ENCODE measurements at regions not wholly inside any gene's neighbourhood (a gene's known extent, or its start where the extent isn't known, plus 50 kb on each side); places are given as distances from the start of the nearest gene placed in this dataset.
"Not testable (repeated sequence)": the region's sequence is repeated elsewhere in the genome, so short reads cannot be mapped to it uniquely, and the experiment has no call there.

GRCh38 chr4:82126512-82127040, 247.2 kb downstream of the HNRNPD start:
- H3K4me1 ChIP-seq: no peaks in the 10 kb centered on the region
- H3K9me3 ChIP-seq: no peaks in the 10 kb centered on the region
- H3K27ac ChIP-seq: no peak overlapping the region
- DNase-seq (ENCODE audit: low spot score): no peak
- no peak overlapping the region for H3K4me3 ChIP-seq
- TF ChIP-seq CTCF (IDR thresholded peaks at IDR 0.05): no peak
- no peaks in the 10 kb centered on the region for H3K36me3 ChIP-seq
- H3K27me3 ChIP-seq: no peaks in the 10 kb centered on the region

- DNase-seq (ENCODE audit: low spot score): no peak
- no peaks in the 10 kb centered on the region for H3K4me1 ChIP-seq
- no peaks in the 10 kb centered on the region for H3K36me3 ChIP-seq
- TF ChIP-seq CTCF (IDR thresholded peaks at IDR 0.05): no peak
- H3K4me3 ChIP-seq: no peak overlapping the region
- H3K9me3 ChIP-seq: no peaks in the 10 kb centered on the region
- H3K27ac ChIP-seq: no peak overlapping the region
- H3K27me3 ChIP-seq: no peaks in the 10 kb centered on the region
Observed at GRCh38 chr4:82125787-82126297, 247.9 kb downstream of the HNRNPD start.

- Histone ChIP-seq H3K9me3 (no peaks in the 10 kb centered on the region), H3K27me3 (no peaks in the 10 kb centered on the region), H3K27ac (no peak overlapping the region), H3K36me3 (no peaks in the 10 kb centered on the region), H3K4me3 (no peak overlapping the region), H3K4me1 (no peaks in the 10 kb centered on the region)
- no peak for DNase-seq (ENCODE audit: low spot score)
- no peak for TF ChIP-seq CTCF (IDR thresholded peaks at IDR 0.05)
Observed at GRCh38 chr4:82124932-82125786, 248.6 kb downstream of the HNRNPD start.

GRCh38 chr4:82124365-82124764, 249.4 kb downstream of the HNRNPD start:
- TF ChIP-seq CTCF (IDR thresholded peaks at IDR 0.05): no peak
- no peaks in the 10 kb centered on the region for H3K36me3 ChIP-seq
- H3K4me1 ChIP-seq: no peaks in the 10 kb centered on the region
- H3K27ac ChIP-seq: no peak overlapping the region
- no peaks in the 10 kb centered on the region for H3K27me3 ChIP-seq
- DNase-seq (ENCODE audit: low spot score): no peak
- no peaks in the 10 kb centered on the region for H3K9me3 ChIP-seq
- H3K4me3 ChIP-seq: no peak overlapping the region

GRCh38 chr4:82123934-82124333, 249.9 kb downstream of the HNRNPD start:
- no peak for DNase-seq (ENCODE audit: low spot score)
- no peak for TF ChIP-seq CTCF (IDR thresholded peaks at IDR 0.05)

GRCh38 chr4:82115183-82115582, 258.6 kb downstream of the HNRNPD start:
- not testable (repeated sequence) for H3K27ac ChIP-seq

More at GRCh38 chr4:82123934-82124333, 249.9 kb downstream of the HNRNPD start:
- H3K9me3 ChIP-seq: no peaks in the 10 kb centered on the region
- H3K36me3 ChIP-seq: no peaks in the 10 kb centered on the region
- no peak overlapping the region for H3K4me3 ChIP-seq
- no peak overlapping the region for H3K27ac ChIP-seq
- H3K27me3 ChIP-seq: no peaks in the 10 kb centered on the region
- H3K4me1 ChIP-seq: no peaks in the 10 kb centered on the region

More at GRCh38 chr4:82115183-82115582, 258.6 kb downstream of the HNRNPD start:
- H3K4me1 ChIP-seq; DNase-seq (ENCODE audit: low spot score); H3K36me3 ChIP-seq; H3K27me3 ChIP-seq; H3K4me3 ChIP-seq; H3K9me3 ChIP-seq: not testable (repeated sequence)
